ENCODE measurements at regions not wholly inside any gene's neighbourhood (a gene's known extent, or its start where the extent isn't known, plus 50 kb on each side); places are given as distances from the start of the nearest gene placed in this dataset.

GRCh38 chr2:36197181-36197971, 158.2 kb upstream of the CRIM1 start:
- Histone ChIP-seq H3K36me3 (no peaks in the 10 kb centered on the region), H3K9me3 (ENCODE audit: low read depth) (no peaks in the 10 kb centered on the region), H3K27ac (no peak overlapping the region), H3K27me3 (no peaks in the 10 kb centered on the region), H3K4me3 (no peak overlapping the region), H3K4me1 (ENCODE audit: low read depth) (no peaks in the 10 kb centered on the region)
- TF ChIP-seq, protein P1, sequence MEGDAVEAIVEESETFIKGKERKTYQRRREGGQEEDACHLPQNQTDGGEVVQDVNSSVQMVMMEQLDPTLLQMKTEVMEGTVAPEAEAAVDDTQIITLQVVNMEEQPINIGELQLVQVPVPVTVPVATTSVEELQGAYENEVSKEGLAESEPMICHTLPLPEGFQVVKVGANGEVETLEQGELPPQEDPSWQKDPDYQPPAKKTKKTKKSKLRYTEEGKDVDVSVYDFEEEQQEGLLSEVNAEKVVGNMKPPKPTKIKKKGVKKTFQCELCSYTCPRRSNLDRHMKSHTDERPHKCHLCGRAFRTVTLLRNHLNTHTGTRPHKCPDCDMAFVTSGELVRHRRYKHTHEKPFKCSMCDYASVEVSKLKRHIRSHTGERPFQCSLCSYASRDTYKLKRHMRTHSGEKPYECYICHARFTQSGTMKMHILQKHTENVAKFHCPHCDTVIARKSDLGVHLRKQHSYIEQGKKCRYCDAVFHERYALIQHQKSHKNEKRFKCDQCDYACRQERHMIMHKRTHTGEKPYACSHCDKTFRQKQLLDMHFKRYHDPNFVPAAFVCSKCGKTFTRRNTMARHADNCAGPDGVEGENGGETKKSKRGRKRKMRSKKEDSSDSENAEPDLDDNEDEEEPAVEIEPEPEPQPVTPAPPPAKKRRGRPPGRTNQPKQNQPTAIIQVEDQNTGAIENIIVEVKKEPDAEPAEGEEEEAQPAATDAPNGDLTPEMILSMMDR (IDR thresholded peaks at IDR 0.05; ENCODE audit: low read depth, low read length): no peak
- no peak for DNase-seq (ENCODE audit: low read depth in 1 of 2, low spot score in 1 of 2)

- Histone ChIP-seq H3K27me3 (no peaks in the 10 kb centered on the region), H3K9me3 (ENCODE audit: low read depth) (no peaks in the 10 kb centered on the region), H3K36me3 (no peaks in the 10 kb centered on the region), H3K27ac (no peak overlapping the region), H3K4me1 (ENCODE audit: low read depth) (no peaks in the 10 kb centered on the region), H3K4me3 (no peak overlapping the region)
- no peak for DNase-seq (ENCODE audit: low read depth in 1 of 2, low spot score in 1 of 2)
- TF ChIP-seq, protein P1 (IDR thresholded peaks at IDR 0.05; ENCODE audit: low read depth, low read length): no peak
Observed at GRCh38 chr2:36193680-36194079, 161.9 kb upstream of the CRIM1 start.

- Histone ChIP-seq H3K4me3 (no peak overlapping the region), H3K36me3 (no peaks in the 10 kb centered on the region), H3K27me3 (no peaks in the 10 kb centered on the region), H3K4me1 (ENCODE audit: low read depth) (no peaks in the 10 kb centered on the region), H3K9me3 (ENCODE audit: low read depth) (no peaks in the 10 kb centered on the region), H3K27ac (no peak overlapping the region)
- DNase-seq (ENCODE audit: low read depth in 1 of 2, low spot score in 1 of 2): no peak
- TF ChIP-seq, protein P1 (IDR thresholded peaks at IDR 0.05; ENCODE audit: low read depth, low read length): no peak
Observed at GRCh38 chr2:36192983-36193382, 162.6 kb upstream of the CRIM1 start.

DNA sequence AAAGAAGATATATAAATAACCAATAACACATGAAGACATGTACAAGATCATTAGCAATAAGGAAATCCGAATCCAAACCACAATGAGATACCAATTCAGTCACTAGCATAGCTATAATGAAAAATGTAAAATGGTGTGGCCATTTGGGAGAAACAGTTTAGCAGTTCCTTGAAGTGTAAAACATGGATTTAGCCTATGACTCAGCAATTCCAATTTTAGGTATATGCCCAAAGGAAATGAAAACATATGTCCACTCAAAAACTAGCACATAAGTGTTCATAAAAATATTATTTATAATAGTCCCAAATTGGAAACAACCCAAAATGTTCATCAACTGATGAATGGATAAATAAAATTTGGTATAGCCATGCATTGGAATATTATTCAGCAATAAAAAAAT, 165.5 kb upstream of the CRIM1 start:
- no peaks in the 10 kb centered on the region for H3K36me3 ChIP-seq
- H3K9me3 ChIP-seq (ENCODE audit: low read depth): no peaks in the 10 kb centered on the region
- no peak overlapping the region for H3K4me3 ChIP-seq
- TF ChIP-seq, protein P1 (IDR thresholded peaks at IDR 0.05; ENCODE audit: low read depth, low read length): no peak
- no peak for DNase-seq (ENCODE audit: low read depth in 1 of 2, low spot score in 1 of 2)
- no peaks in the 10 kb centered on the region for H3K4me1 ChIP-seq (ENCODE audit: low read depth)
- H3K27me3 ChIP-seq: no peaks in the 10 kb centered on the region
- no peak overlapping the region for H3K27ac ChIP-seq

GRCh38 chr2:36185624-36186023, 170.0 kb upstream of the CRIM1 start:
- Histone ChIP-seq H3K36me3 (no peaks in the 10 kb centered on the region), H3K4me3 (no peak overlapping the region)

More at GRCh38 chr2:36185624-36186023, 170.0 kb upstream of the CRIM1 start:
- H3K9me3 ChIP-seq (ENCODE audit: low read depth): no peaks in the 10 kb centered on the region
- H3K27me3 ChIP-seq: no peaks in the 10 kb centered on the region
- TF ChIP-seq, protein P1 (IDR thresholded peaks at IDR 0.05; ENCODE audit: low read depth, low read length): no peak
- no peaks in the 10 kb centered on the region for H3K4me1 ChIP-seq (ENCODE audit: low read depth)
- DNase-seq (ENCODE audit: low read depth in 1 of 2, low spot score in 1 of 2): no peak
- no peak overlapping the region for H3K27ac ChIP-seq
